ENCODE measurements at regions not wholly inside any gene's neighbourhood (a gene's known extent, or its start where the extent isn't known, plus 50 kb on each side); places are given as distances from the start of the nearest gene placed in this dataset.
A peak's percentile ranks its signal among the peaks of the same experiment; 100 is the strongest.

- no peak for DNase-seq (ENCODE audit: low read depth in 2 of 2)
Observed at GRCh38 chr3:188940573-188940932, 231.2 kb upstream of the TPRG1 start.

- no peak for DNase-seq (ENCODE audit: low read depth in 2 of 2)
Observed at GRCh38 chr3:188941103-188941502, 230.7 kb upstream of the TPRG1 start.

GRCh38 chr3:188942191-188942590 lies 229.6 kb upstream of the TPRG1 start:
- no peak for DNase-seq (ENCODE audit: low read depth in 2 of 2)

- DNase-seq (ENCODE audit: low read depth in 2 of 2) = no peak
Observed at GRCh38 chr3:188943591-188943990, 228.2 kb upstream of the TPRG1 start.

GRCh38 chr3:188944108-188944507 lies 227.7 kb upstream of the TPRG1 start:
- no peak for DNase-seq (ENCODE audit: low read depth in 2 of 2)

GRCh38 chr3:188946351-188947240 lies 225.2 kb upstream of the TPRG1 start:
- no peak for DNase-seq (ENCODE audit: low read depth in 2 of 2)

- DNase-seq (ENCODE audit: low read depth in 2 of 2) = no peak
Observed at GRCh38 chr3:188947401-188948280, 224.1 kb upstream of the TPRG1 start.

GRCh38 chr3:188948281-188948996 lies 223.3 kb upstream of the TPRG1 start:
- DNase-seq (ENCODE audit: low read depth in 2 of 2) = no peak

GRCh38 chr3:188948997-188949389 lies 222.8 kb upstream of the TPRG1 start:
- DNase-seq (ENCODE audit: low read depth in 2 of 2) = no peak

- DNase-seq (ENCODE audit: low read depth in 2 of 2) = no peak
Observed at GRCh38 chr3:188949456-188949855, 222.3 kb upstream of the TPRG1 start.

- no peak for DNase-seq (ENCODE audit: low read depth in 2 of 2)
Observed at GRCh38 chr3:188949996-188950395, 221.8 kb upstream of the TPRG1 start.

GRCh38 chr3:188950832-188951489 lies 220.8 kb upstream of the TPRG1 start:
- peak in 1 of 2 donors; percentile 11 for DNase-seq (ENCODE audit: low read depth in 2 of 2)

GRCh38 chr3:188951734-188952133 lies 220.0 kb upstream of the TPRG1 start:
- DNase-seq (ENCODE audit: low read depth in 2 of 2) = no peak

GRCh38 chr3:188954590-188955208 lies 217.1 kb upstream of the TPRG1 start:
- DNase-seq (ENCODE audit: low read depth in 2 of 2) = peak; percentile 55 to 58

- DNase-seq (ENCODE audit: low read depth in 2 of 2) = no peak
Observed at GRCh38 chr3:188955919-188956318, 215.9 kb upstream of the TPRG1 start.

GRCh38 chr3:188956839-188957489 lies 214.8 kb upstream of the TPRG1 start:
- DNase-seq (ENCODE audit: low read depth in 2 of 2) = no peak

- DNase-seq (ENCODE audit: low read depth in 2 of 2) = no peak
Observed at GRCh38 chr3:188959013-188959412, 212.8 kb upstream of the TPRG1 start.

- DNase-seq (ENCODE audit: low read depth in 2 of 2) = no peak
Observed at GRCh38 chr3:188962253-188963247, 209.2 kb upstream of the TPRG1 start.

- no peak for DNase-seq (ENCODE audit: low read depth in 2 of 2)
Observed at GRCh38 chr3:188964957-188965356, 206.8 kb upstream of the TPRG1 start.

Measured in activated CD8-positive, alpha-beta memory T cell treated with anti-CD3 and anti-CD28 coated beads for 4 hours (primary cell).